ENCODE measurements at regions not wholly inside any gene's neighbourhood (a gene's known extent, or its start where the extent isn't known, plus 50 kb on each side); places are given as distances from the start of the nearest gene placed in this dataset.
"Not testable (repeated sequence)": the region's sequence is repeated elsewhere in the genome, so short reads cannot be mapped to it uniquely, and the experiment has no call there.

- not testable (repeated sequence) for DNase-seq; H3K4me3 Mint-ChIP-seq; H3K27ac Mint-ChIP-seq; ATAC-seq (replicated peaks); H3K36me3 Mint-ChIP-seq (ENCODE audit: insufficient read depth); H3K9me3 Mint-ChIP-seq
- H3K4me1 Mint-ChIP-seq (ENCODE audit: low read depth in 2 of 2): peaks cover 7 to 10% of the 10 kb centered on the region in 2 donors
- H3K27me3 Mint-ChIP-seq: peaks cover 10 to 11% of the 10 kb centered on the region in 2 donors
Observed at GRCh38 chr17:51429938-51430337, 169.6 kb downstream of the UTP18 start.

- Mint-ChIP-seq H3K27ac (no peak overlapping the region), H3K36me3 (ENCODE audit: insufficient read depth) (no peaks in the 10 kb centered on the region), H3K4me3 (no peak overlapping the region), H3K4me1 (ENCODE audit: low read depth in 2 of 2) (peaks cover 7 to 15% of the 10 kb centered on the region in 2 donors), H3K27me3 (peaks cover 9 to 11% of the 10 kb centered on the region in 2 donors), H3K9me3 (no peaks in the 10 kb centered on the region)
- ATAC-seq (replicated peaks) (no peak), DNase-seq (no peak)
Observed at GRCh38 chr17:51430591-51430990, 170.2 kb downstream of the UTP18 start.

- no peaks in the 10 kb centered on the region for H3K36me3 Mint-ChIP-seq (ENCODE audit: insufficient read depth)
- ATAC-seq (replicated peaks) (no peak), DNase-seq (no peak)
- H3K27me3 Mint-ChIP-seq: peaks cover 22% of the 10 kb centered on the region in 2 donors
- H3K9me3 Mint-ChIP-seq: no peaks in the 10 kb centered on the region
- H3K4me1 Mint-ChIP-seq (ENCODE audit: low read depth in 2 of 2): peaks cover 0 to 6% of the 10 kb centered on the region in 2 donors
- no peak overlapping the region for H3K4me3 Mint-ChIP-seq
- H3K27ac Mint-ChIP-seq: no peak overlapping the region
Observed at GRCh38 chr17:51434434-51435170, 174.3 kb downstream of the UTP18 start.

GRCh38 chr17:51435171-51435552 lies 174.8 kb downstream of the UTP18 start:
- H3K27me3 Mint-ChIP-seq: peaks cover 26 to 27% of the 10 kb centered on the region in 2 donors
- DNase-seq (no peak), ATAC-seq (replicated peaks) (peak; percentile 56)
- peaks cover 0 to 6% of the 10 kb centered on the region in 2 donors for H3K4me1 Mint-ChIP-seq (ENCODE audit: low read depth in 2 of 2)
- H3K4me3 Mint-ChIP-seq: peak overlapping the region in 1 of 2 donors; percentile 55
- peak overlapping the region in 1 of 2 donors; percentile 47 for H3K27ac Mint-ChIP-seq
- H3K9me3 Mint-ChIP-seq: no peaks in the 10 kb centered on the region
- H3K36me3 Mint-ChIP-seq (ENCODE audit: insufficient read depth): no peaks in the 10 kb centered on the region

GRCh38 chr17:51435641-51436091 lies 175.3 kb downstream of the UTP18 start:
- peak overlapping the region in 1 of 2 donors; percentile 47 for H3K27ac Mint-ChIP-seq
- peak overlapping the region in 1 of 2 donors; percentile 55 for H3K4me3 Mint-ChIP-seq
- peak in 2 of 3 experiments; percentile 5 to 15 for DNase-seq
- peak; percentile 81 for ATAC-seq (replicated peaks)
- H3K9me3 Mint-ChIP-seq: no peaks in the 10 kb centered on the region
- peaks cover 0 to 6% of the 10 kb centered on the region in 2 donors for H3K4me1 Mint-ChIP-seq (ENCODE audit: low read depth in 2 of 2)
- H3K36me3 Mint-ChIP-seq (ENCODE audit: insufficient read depth): peaks cover 3% of the 10 kb centered on the region
- H3K27me3 Mint-ChIP-seq: peaks cover 26 to 31% of the 10 kb centered on the region in 2 donors

- DNase-seq: no peak
- Mint-ChIP-seq H3K36me3 (ENCODE audit: insufficient read depth) (peaks cover 3% of the 10 kb centered on the region), H3K27ac (no peak overlapping the region), H3K9me3 (no peaks in the 10 kb centered on the region), H3K4me3 (no peak overlapping the region), H3K27me3 (peaks cover 52 to 67% of the 10 kb centered on the region in 2 donors), H3K4me1 (ENCODE audit: low read depth in 2 of 2) (peaks cover 0 to 6% of the 10 kb centered on the region in 2 donors)
- no peak for ATAC-seq (replicated peaks)
Observed at GRCh38 chr17:51439395-51440229, 179.3 kb downstream of the UTP18 start.

GRCh38 chr17:51441431-51441830 lies 181.1 kb downstream of the UTP18 start:
- peaks cover 57 to 74% of the 10 kb centered on the region in 2 donors for H3K27me3 Mint-ChIP-seq
- no peaks in the 10 kb centered on the region for H3K4me1 Mint-ChIP-seq (ENCODE audit: low read depth in 2 of 2)
- H3K27ac Mint-ChIP-seq: no peak overlapping the region
- DNase-seq (no peak), ATAC-seq (replicated peaks) (no peak)
- no peaks in the 10 kb centered on the region for H3K9me3 Mint-ChIP-seq
- H3K36me3 Mint-ChIP-seq (ENCODE audit: insufficient read depth): peaks cover 3% of the 10 kb centered on the region
- no peak overlapping the region for H3K4me3 Mint-ChIP-seq

- H3K4me1 Mint-ChIP-seq (ENCODE audit: low read depth in 2 of 2): no peaks in the 10 kb centered on the region
- no peak overlapping the region for H3K27ac Mint-ChIP-seq
- H3K9me3 Mint-ChIP-seq: no peaks in the 10 kb centered on the region
- ATAC-seq (replicated peaks) (no peak), DNase-seq (no peak)
- peaks cover 3% of the 10 kb centered on the region for H3K36me3 Mint-ChIP-seq (ENCODE audit: insufficient read depth)
- H3K4me3 Mint-ChIP-seq: no peak overlapping the region
- peaks cover 57 to 80% of the 10 kb centered on the region in 2 donors for H3K27me3 Mint-ChIP-seq
Observed at GRCh38 chr17:51442088-51442865, 181.9 kb downstream of the UTP18 start.

GRCh38 chr17:51443646-51444045 lies 183.3 kb downstream of the UTP18 start:
- H3K4me1 Mint-ChIP-seq (ENCODE audit: low read depth in 2 of 2): no peaks in the 10 kb centered on the region

GRCh38 chr17:51445946-51446345 lies 185.6 kb downstream of the UTP18 start:
- Mint-ChIP-seq H3K9me3 (peaks cover 0 to 1% of the 10 kb centered on the region in 2 donors), H3K36me3 (ENCODE audit: insufficient read depth) (no peaks in the 10 kb centered on the region), H3K4me3 (no peak overlapping the region), H3K27ac (no peak overlapping the region), H3K27me3 (peaks cover 62 to 63% of the 10 kb centered on the region in 2 donors), H3K4me1 (ENCODE audit: low read depth in 2 of 2) (no peaks in the 10 kb centered on the region)
- no peak for DNase-seq
- no peak for ATAC-seq (replicated peaks)

More at GRCh38 chr17:51443646-51444045, 183.3 kb downstream of the UTP18 start:
- ATAC-seq (replicated peaks) (no peak), DNase-seq (no peak)
- Mint-ChIP-seq H3K27me3 (peaks cover 61 to 78% of the 10 kb centered on the region in 2 donors), H3K36me3 (ENCODE audit: insufficient read depth) (peaks cover 3% of the 10 kb centered on the region), H3K27ac (no peak overlapping the region), H3K4me3 (no peak overlapping the region), H3K9me3 (peaks cover 0 to 1% of the 10 kb centered on the region in 2 donors)

- no peak for ATAC-seq (replicated peaks)
- no peak for DNase-seq
- no peaks in the 10 kb centered on the region for H3K9me3 Mint-ChIP-seq
- H3K27ac Mint-ChIP-seq: no peak overlapping the region
- no peak overlapping the region for H3K4me3 Mint-ChIP-seq
- H3K36me3 Mint-ChIP-seq (ENCODE audit: insufficient read depth): no peaks in the 10 kb centered on the region
- peaks cover 19 to 26% of the 10 kb centered on the region in 2 donors for H3K27me3 Mint-ChIP-seq
- no peaks in the 10 kb centered on the region for H3K4me1 Mint-ChIP-seq (ENCODE audit: low read depth in 2 of 2)
Observed at GRCh38 chr17:51454456-51454978, 194.2 kb downstream of the UTP18 start.

- peaks cover 19% of the 10 kb centered on the region in 2 donors for H3K27me3 Mint-ChIP-seq
- H3K27ac Mint-ChIP-seq: no peak overlapping the region
- ATAC-seq (replicated peaks): no peak
- no peak overlapping the region for H3K4me3 Mint-ChIP-seq
- H3K9me3 Mint-ChIP-seq: no peaks in the 10 kb centered on the region
- H3K4me1 Mint-ChIP-seq (ENCODE audit: low read depth in 2 of 2): no peaks in the 10 kb centered on the region
- H3K36me3 Mint-ChIP-seq (ENCODE audit: insufficient read depth): no peaks in the 10 kb centered on the region
- no peak for DNase-seq
Observed at GRCh38 chr17:51455211-51455610, 194.9 kb downstream of the UTP18 start.

- H3K27me3 Mint-ChIP-seq: peaks cover 14 to 21% of the 10 kb centered on the region in 2 donors
- H3K9me3 Mint-ChIP-seq: no peaks in the 10 kb centered on the region
- ATAC-seq (replicated peaks): no peak
- no peak for DNase-seq
- H3K4me1 Mint-ChIP-seq (ENCODE audit: low read depth in 2 of 2): no peaks in the 10 kb centered on the region
- H3K27ac Mint-ChIP-seq: no peak overlapping the region
- H3K4me3 Mint-ChIP-seq: no peak overlapping the region
- no peaks in the 10 kb centered on the region for H3K36me3 Mint-ChIP-seq (ENCODE audit: insufficient read depth)
Observed at GRCh38 chr17:51455931-51456330, 195.6 kb downstream of the UTP18 start.
